ENCODE measurements at regions not wholly inside any gene's neighbourhood (a gene's known extent, or its start where the extent isn't known, plus 50 kb on each side); places are given as distances from the start of the nearest gene placed in this dataset.
"Not testable (repeated sequence)": the region's sequence is repeated elsewhere in the genome, so short reads cannot be mapped to it uniquely, and the experiment has no call there.

- no peak for DNase-seq (ENCODE audit: low read depth in 3 of 3, low spot score in 1 of 3)
These were observed 1386.2 kb upstream of the ACVR2A start for GRCh38 chr2:146458585-146458984.

DNA sequence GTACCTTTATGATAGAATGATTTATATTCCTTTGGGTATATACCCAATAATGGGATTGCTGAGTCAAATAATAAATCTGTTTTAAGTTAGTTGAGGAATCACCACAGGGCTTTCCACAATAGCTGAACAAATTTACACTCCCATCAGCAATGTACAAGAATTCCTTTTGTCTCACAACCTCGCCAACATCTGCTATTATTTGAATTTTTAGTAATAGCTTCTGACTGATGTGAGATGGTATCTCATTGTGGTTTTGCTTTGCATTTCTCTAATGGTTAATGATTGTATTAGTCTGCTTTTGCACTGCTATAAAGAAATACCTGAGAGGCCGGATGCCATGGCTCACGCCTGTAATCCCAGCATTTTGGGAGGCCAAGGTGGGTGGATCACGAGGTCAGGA lies 1387.6 kb upstream of the ACVR2A start:
- no peak for DNase-seq (ENCODE audit: low read depth in 3 of 3, low spot score in 1 of 3)

- DNase-seq (ENCODE audit: low read depth in 3 of 3, low spot score in 1 of 3): no peak
These were observed 1389.5 kb upstream of the ACVR2A start for GRCh38 chr2:146455325-146455724.

GRCh38 chr2:146451972-146452371 lies 1392.9 kb upstream of the ACVR2A start:
- no peak for DNase-seq (ENCODE audit: low read depth in 3 of 3, low spot score in 1 of 3)

GRCh38 chr2:146450131-146450530 lies 1394.7 kb upstream of the ACVR2A start:
- no peak for DNase-seq (ENCODE audit: low read depth in 3 of 3, low spot score in 1 of 3)

GRCh38 chr2:146444987-146445386 lies 1399.8 kb upstream of the ACVR2A start:
- DNase-seq (ENCODE audit: low read depth in 3 of 3, low spot score in 1 of 3): no peak

- no peak for DNase-seq (ENCODE audit: low read depth in 3 of 3, low spot score in 1 of 3)
These were observed 1400.7 kb upstream of the ACVR2A start for GRCh38 chr2:146444085-146444484.

DNA sequence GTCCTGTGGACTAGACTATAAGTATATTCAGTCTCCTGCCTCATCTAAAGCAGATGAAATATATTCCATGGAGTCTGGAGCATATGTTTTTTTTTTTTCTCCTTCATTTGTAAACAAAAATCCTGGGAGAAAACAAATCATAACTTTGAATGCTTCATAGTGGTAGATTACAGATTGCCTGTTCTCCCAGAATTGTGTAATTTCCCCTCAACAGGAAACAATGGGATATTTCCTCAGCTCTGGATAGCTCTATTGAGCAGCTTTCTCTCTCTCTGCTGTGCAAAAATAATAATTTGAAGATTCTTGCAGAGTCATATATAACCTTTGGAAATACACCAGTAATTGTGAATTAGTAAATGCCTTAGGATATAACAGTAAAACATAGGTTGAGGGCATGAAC lies 1406.6 kb upstream of the ACVR2A start:
- DNase-seq (ENCODE audit: low read depth in 3 of 3, low spot score in 1 of 3): no peak

DNA sequence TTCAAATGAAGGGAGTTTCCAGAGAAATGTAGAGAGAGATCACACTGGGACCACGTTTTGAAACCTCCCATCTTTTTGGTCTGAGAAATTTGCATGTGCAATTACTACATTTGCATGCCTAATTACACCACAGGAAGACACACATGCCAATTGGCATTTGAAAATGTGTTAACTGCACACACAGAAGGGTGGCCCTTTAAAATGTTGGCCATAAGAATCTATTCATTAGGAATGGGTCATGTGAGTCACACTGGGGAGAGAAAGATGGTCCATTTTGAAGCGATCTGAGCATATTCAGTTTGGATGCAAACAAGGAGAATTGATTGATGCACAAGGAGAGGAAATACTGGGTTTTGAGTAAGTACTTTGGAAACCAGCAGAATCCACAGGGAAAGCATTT lies 1407.1 kb upstream of the ACVR2A start:
- no peak for DNase-seq (ENCODE audit: low read depth in 3 of 3, low spot score in 1 of 3)

DNA sequence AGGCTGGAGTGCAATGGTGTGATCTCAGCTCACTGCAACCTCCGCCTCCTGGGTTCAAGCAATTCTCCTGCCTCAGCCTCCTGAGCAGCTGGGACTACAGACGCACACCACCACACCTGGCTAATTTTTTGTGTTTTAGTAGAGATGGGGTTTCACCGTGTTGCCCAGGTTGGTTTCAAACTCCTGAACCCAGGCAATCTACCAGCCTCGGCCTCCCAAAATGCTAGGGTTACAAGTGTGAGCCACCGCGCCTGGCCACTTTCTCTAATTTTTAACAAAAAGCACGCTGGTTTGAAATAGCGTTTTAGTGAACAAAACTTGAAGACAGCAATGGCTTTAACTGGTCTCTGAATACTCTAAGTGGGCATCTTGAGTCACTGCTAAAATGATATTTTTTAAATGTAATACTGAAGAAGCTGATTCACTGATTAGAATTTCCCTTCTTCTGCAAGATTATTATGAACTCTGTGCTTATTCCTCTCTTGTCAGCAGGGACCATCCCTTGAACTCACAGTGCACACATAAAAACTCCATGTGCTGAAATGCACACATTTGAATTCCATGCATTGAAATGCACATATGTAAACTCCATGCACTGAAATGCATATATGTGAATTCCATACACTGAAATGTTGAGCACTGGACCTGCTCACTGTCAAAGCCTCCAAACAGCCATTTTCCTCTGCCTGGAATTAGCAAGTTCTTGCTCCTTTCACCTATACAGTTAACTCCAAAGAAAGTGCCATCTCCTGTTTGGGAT lies 1411.5 kb upstream of the ACVR2A start:
- no peak for DNase-seq (ENCODE audit: low read depth in 3 of 3, low spot score in 1 of 3)

DNA sequence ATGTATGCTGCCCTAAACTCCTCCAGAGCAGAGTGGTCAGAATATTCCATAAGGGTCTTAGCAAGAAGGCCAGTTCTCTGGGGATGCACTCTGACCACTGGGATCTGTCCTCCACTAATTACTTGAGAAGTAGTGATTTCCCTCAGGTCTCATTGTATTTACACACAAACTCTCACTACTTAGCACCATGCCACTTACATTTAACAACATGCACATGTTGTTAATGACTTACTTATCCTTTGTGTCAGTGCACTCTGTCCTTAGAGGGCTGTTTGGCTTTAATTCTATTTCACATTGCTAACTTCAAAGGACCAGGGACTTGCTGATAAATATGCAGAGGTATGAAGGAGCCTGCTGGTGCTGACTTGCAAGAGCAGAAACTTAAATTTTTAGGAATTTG lies 1415.5 kb upstream of the ACVR2A start:
- DNase-seq (ENCODE audit: low read depth in 3 of 3, low spot score in 1 of 3): no peak

DNA sequence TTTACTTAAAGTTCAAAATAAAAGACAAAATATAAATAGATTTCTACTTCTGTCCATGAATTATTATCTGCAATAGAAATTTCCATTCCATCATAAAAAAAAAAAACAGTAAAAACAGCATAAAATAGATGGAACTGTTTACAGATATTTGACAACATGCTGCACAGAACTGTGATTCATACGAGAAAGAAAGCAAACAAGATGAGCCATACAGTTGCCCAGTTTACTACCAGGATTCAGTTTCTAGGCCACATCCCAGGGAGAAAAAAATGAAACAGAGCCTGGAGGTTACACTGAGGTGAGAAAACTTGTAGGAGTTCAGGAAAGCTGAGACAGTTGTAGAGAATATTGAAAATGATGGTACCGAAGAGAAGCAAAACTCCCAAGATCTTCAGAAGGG lies 1426.9 kb upstream of the ACVR2A start:
- no peak for DNase-seq (ENCODE audit: low read depth in 3 of 3, low spot score in 1 of 3)

DNA sequence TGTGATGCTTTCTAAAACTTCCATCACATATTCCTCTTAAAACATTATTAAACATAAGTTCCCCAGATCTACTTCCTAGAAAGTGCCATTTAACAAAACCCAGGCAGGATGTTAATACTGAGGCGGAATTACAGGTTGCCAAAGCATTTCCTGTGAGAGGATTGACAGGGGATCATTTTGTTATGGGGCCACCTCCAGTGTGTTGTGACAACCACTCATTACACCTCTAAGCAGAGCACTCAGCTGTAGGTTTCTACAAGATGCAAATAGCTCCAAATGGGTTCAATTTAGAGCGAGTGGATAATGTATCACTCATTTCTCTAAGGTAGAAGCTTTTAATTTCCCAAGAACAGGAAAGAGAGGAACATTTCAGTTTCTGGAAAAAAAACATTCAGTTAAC lies 1429.5 kb upstream of the ACVR2A start:
- no peak for DNase-seq (ENCODE audit: low read depth in 3 of 3, low spot score in 1 of 3)

GRCh38 chr2:146414456-146414855 lies 1430.4 kb upstream of the ACVR2A start:
- no peak for DNase-seq (ENCODE audit: low read depth in 3 of 3, low spot score in 1 of 3)

GRCh38 chr2:146413086-146413610 lies 1431.7 kb upstream of the ACVR2A start:
- no peak for DNase-seq (ENCODE audit: low read depth in 3 of 3, low spot score in 1 of 3)

DNA sequence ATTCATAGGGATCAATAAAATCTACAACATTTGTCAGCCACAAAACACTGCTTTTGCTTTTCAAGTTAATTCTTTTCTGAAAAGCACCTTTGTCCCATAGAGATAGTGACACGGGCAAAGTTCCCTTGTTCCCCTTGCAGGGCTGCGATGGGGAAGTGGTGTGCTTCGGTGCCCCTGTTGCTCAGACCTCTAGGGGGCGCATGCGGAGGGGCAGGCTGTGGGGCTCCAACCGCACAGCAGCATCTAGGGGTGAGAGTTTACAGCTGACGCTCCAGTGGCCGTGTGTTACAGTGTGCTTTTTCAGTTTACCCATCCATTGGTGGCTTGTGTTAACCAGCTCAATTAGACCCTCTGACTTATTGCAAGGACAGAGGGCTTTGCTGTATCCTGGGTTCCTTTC lies 1432.2 kb upstream of the ACVR2A start:
- DNase-seq (ENCODE audit: low read depth in 3 of 3, low spot score in 1 of 3): no peak

DNA sequence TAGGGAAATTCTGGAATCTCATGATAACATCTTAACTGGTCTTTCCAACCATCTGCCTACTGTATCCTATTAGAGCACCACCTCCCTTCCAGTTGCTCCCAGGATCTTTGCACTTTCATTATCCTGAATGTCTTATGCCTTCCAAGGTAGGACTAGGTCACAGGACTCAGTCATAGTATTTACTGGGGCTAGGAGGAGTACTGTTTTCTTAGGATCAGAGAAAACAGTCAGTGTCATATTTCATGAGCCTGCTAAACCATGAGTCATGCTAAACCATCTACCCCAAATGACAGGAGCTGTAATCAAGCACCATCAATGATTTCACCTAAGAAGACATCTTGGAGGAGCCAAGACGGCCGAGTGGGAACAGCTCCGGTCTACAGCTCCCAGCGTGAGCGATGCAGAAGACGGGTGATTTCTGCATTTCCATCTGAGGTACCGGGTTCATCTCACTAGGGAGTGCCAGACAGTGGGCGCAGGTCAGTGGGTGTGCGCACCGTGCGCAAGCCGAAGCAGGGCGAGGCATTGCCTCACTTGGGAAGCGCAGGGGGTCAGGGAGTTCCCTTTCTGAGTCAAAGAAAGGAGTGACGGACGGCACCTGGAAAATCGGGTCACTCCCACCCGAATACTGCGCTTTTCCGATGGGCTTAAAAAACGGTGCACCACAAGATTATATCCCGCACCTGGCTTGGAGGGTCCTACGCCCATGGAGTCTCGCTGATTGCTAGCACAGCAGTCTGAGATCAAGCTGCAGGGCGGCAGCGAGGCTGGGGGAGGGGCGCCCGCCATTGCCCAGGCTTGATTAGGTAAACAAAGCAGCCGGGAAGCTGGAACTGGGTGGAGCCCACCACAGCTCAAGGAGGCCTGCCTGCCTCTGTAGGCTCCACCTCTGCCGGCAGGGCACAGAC lies 1439.2 kb upstream of the ACVR2A start:
- not testable (repeated sequence) for DNase-seq (ENCODE audit: low read depth in 3 of 3, low spot score in 1 of 3)

GRCh38 chr2:146403546-146404160 lies 1441.2 kb upstream of the ACVR2A start:
- not testable (repeated sequence) for DNase-seq (ENCODE audit: low read depth in 3 of 3, low spot score in 1 of 3)

DNA sequence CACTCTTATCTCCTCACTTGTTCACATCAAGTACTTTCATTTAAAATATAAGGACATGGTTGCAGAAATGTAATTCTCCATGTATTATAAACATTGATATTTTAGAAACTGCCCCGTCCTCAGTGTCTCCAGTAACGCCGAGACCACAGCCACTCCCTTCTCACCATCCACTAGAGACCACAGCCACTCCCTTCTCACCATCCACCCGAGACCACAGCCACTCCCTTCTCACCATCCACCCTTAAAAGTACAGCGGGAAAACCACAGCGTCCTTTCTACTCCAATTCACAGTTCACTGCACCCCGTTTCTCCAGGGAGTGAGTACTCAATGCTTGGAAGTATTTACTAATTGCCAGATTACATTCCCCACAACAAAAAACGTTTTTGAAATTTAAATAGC lies 1452.2 kb upstream of the ACVR2A start:
- no peak for DNase-seq (ENCODE audit: low read depth in 3 of 3, low spot score in 1 of 3)

DNA sequence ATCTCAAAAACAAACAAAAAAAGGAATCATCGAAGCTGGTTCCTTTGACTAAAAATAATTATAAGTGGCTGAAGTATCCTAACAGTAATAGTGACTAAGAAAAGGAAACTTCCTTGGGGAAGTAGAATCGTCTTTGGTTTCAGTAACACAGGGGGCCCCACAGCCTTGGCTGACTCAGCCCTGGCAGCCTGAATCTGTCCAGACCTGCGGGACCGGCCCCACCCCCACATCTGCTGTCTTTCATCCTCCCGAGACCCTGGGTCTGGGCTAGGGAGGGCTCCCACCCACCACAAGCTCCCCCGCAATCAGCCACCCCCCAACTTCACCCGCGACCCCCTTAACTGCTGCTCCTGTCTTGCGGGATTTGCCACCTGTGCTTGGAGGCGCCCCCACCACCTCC lies 1452.6 kb upstream of the ACVR2A start:
- no peak for DNase-seq (ENCODE audit: low read depth in 3 of 3, low spot score in 1 of 3)

- DNase-seq (ENCODE audit: low read depth in 3 of 3, low spot score in 1 of 3): no peak
These were observed 1456.1 kb upstream of the ACVR2A start for GRCh38 chr2:146388757-146389156.

- no peak for DNase-seq (ENCODE audit: low read depth in 3 of 3, low spot score in 1 of 3)
These were observed 1458.7 kb upstream of the ACVR2A start for GRCh38 chr2:146386096-146386495.
